ENCODE measurements at regions not wholly inside any gene's neighbourhood (a gene's known extent, or its start where the extent isn't known, plus 50 kb on each side); places are given as distances from the start of the nearest gene placed in this dataset.

DNA sequence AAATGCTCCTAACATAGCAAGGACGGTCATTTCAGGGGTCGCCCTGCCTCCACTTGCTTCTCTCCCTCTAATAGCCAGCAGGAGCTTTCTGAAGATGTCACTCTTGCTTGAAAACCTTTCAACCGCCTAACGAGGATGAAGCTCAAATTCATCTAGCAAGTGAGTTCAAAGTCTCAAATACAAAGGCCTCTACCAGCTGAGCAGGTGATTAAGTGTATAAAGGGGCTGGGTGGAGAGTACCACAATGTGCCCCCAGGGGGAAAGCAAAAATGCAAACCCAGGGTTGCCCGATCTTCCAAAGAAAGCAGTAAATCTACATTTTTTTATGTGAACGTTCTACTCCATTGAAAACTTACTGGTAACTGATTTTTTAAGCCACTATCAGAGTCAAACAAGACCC is 50.4 kb upstream of the GRIP2 start:
- DNase-seq (ENCODE audit: insufficient read length, low spot score) (no peak), FAIRE-seq (no peak)
- no peak for TF ChIP-seq POLR2AphosphoS5 (IDR thresholded peaks at IDR 0.05; ENCODE audit: low read depth, low read length)
- TF ChIP-seq SPI1 (IDR thresholded peaks at IDR 0.05; ENCODE audit: low read depth, low read length): no peak
- TF ChIP-seq POLR2A (IDR thresholded peaks at IDR 0.05; ENCODE audit: low read depth, low read length): no peak
- no peak for TF ChIP-seq POU2F2 (IDR thresholded peaks at IDR 0.05; ENCODE audit: low read depth, low read length)
- TF ChIP-seq PAX5 (IDR thresholded peaks at IDR 0.05; ENCODE audit: insufficient read depth, low read length, severe bottlenecking): no peak
- no peak for TF ChIP-seq TAF1 (IDR thresholded peaks at IDR 0.05; ENCODE audit: low read depth, low read length)

DNA sequence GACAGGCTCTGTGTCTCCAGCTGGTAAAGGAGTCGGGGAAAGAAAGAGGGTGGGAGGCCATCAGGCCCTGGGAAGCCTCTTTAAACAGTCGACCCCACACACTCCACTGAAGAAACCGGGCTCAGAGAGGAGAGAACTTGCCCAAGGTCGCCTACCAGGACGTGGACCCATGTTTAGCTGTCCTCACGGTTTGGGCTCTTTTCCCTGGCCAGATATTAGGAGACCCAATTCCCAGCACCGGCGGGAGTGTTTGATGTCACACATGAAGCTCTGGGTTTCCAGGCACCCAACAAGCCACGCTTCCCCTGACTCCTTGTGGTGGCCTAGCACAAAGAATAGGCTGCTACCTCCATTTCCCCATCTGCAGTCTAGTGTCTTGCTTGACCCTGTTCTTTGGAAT is 52.2 kb upstream of the GRIP2 start:
- no peak for DNase-seq (ENCODE audit: insufficient read length, low spot score)
- no peak for FAIRE-seq
- no peak for TF ChIP-seq POLR2AphosphoS5 (IDR thresholded peaks at IDR 0.05; ENCODE audit: low read depth, low read length)
- no peak for TF ChIP-seq TAF1 (IDR thresholded peaks at IDR 0.05; ENCODE audit: low read depth, low read length)
- TF ChIP-seq SPI1 (IDR thresholded peaks at IDR 0.05; ENCODE audit: low read depth, low read length): no peak
- no peak for TF ChIP-seq PAX5 (IDR thresholded peaks at IDR 0.05; ENCODE audit: insufficient read depth, low read length, severe bottlenecking)
- no peak for TF ChIP-seq POU2F2 (IDR thresholded peaks at IDR 0.05; ENCODE audit: low read depth, low read length)
- no peak for TF ChIP-seq POLR2A (IDR thresholded peaks at IDR 0.05; ENCODE audit: low read depth, low read length)

DNA sequence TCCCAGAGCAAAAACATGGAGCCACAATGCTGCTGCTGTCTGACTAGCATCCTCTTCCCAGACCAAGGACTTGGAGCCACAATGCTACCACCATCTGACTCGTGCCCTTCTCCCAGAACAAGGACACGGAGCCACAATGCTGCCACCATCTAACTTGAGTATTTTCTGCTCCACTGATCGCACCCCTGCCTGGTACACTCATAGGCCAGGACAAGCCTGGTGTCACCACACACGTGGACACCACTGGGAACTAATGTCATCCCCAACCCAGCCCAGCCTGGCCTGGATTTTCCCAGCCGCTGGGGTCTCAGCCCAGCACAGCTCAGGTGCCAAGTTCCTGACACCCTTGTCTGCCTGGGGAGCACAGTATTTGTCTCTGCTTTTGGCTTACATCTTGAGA is 52.7 kb upstream of the GRIP2 start:
- no peak for TF ChIP-seq POLR2AphosphoS5 (IDR thresholded peaks at IDR 0.05; ENCODE audit: low read depth, low read length)
- no peak for TF ChIP-seq TAF1 (IDR thresholded peaks at IDR 0.05; ENCODE audit: low read depth, low read length)
- TF ChIP-seq POU2F2 (IDR thresholded peaks at IDR 0.05; ENCODE audit: low read depth, low read length): no peak
- no peak for TF ChIP-seq SPI1 (IDR thresholded peaks at IDR 0.05; ENCODE audit: low read depth, low read length)
- no peak for FAIRE-seq
- no peak for DNase-seq (ENCODE audit: insufficient read length, low spot score)

DNA sequence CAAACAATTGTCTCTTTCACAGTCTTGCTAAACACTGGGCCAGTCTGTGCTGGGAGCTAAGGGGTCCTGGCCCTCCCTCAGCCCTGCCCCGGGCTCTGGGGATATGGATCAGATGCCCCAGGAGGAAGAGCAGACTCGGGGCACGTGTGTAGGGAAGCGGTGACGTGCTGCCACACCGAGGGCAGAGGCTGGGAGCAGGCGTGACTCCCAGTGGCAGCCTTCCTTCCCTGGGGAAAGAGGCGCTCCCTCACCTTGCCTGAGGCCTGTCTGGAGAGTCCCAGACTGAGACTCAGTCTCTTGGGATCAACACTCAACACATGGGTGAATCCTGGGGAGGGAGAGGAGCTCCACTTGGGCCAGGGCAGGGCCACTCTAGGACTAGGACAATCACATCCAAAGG is 54.1 kb upstream of the GRIP2 start:
- FAIRE-seq (no peak), DNase-seq (ENCODE audit: insufficient read length, low spot score) (no peak)
- TF ChIP-seq POLR2A (IDR thresholded peaks at IDR 0.05; ENCODE audit: low read depth, low read length): no peak
- no peak for TF ChIP-seq POLR2AphosphoS5 (IDR thresholded peaks at IDR 0.05; ENCODE audit: low read depth, low read length)
- no peak for TF ChIP-seq POU2F2 (IDR thresholded peaks at IDR 0.05; ENCODE audit: low read depth, low read length)
- no peak for TF ChIP-seq PAX5 (IDR thresholded peaks at IDR 0.05; ENCODE audit: insufficient read depth, low read length, severe bottlenecking)
- TF ChIP-seq TAF1 (IDR thresholded peaks at IDR 0.05; ENCODE audit: low read depth, low read length): no peak
- TF ChIP-seq SPI1 (IDR thresholded peaks at IDR 0.05; ENCODE audit: low read depth, low read length): no peak

DNA sequence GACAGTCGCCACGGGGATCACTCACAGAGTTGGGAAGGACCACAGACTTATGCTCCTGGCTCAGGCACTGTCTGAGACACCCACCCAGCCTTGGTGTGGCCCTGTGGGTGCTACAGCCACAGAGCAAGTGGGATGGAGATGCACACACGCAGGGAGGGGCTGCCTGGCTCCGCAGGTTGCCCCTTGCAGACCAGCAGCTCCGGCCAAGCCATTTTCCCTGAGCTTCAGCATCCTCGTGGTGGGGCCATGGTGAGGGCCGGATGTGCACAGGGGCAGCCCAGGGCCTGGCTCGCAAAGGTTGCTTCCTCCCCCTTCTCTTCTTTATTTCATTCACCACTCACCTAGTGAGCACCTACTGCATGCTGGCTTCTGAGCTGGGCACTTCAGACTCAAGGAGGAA is 55.4 kb upstream of the GRIP2 start:
- no peak for DNase-seq (ENCODE audit: insufficient read length, low spot score)
- no peak for TF ChIP-seq POU2F2 (IDR thresholded peaks at IDR 0.05; ENCODE audit: low read depth, low read length)
- no peak for TF ChIP-seq SPI1 (IDR thresholded peaks at IDR 0.05; ENCODE audit: low read depth, low read length)
- TF ChIP-seq POLR2A (IDR thresholded peaks at IDR 0.05; ENCODE audit: low read depth, low read length): no peak
- no peak for TF ChIP-seq TAF1 (IDR thresholded peaks at IDR 0.05; ENCODE audit: low read depth, low read length)
- TF ChIP-seq PAX5 (IDR thresholded peaks at IDR 0.05; ENCODE audit: insufficient read depth, low read length, severe bottlenecking): no peak
- TF ChIP-seq POLR2AphosphoS5 (IDR thresholded peaks at IDR 0.05; ENCODE audit: low read depth, low read length): no peak
- no peak for FAIRE-seq

DNA sequence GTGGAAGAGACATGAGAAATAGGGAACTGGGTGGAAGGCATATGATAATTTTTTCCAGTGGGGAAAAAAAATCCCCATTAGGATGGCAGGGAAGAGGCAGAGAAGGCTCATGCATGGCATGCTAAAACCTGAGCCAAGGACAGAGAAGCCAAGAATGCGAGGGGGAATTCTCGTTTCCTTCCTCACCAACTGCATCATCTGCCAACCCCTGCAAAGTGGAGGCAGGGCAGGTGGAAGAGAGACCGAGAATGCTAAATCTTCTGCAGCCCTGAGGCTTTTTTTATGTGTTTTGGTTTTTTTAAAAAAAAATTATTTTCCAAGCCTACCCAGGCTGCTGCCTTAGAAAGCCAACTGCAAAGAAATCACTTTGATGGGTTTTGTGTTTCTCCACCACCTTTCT is 54.3 kb upstream of the CCDC174 start:
- DNase-seq (ENCODE audit: insufficient read length, low spot score) (no peak), FAIRE-seq (no peak)
- no peak for TF ChIP-seq POLR2AphosphoS5 (IDR thresholded peaks at IDR 0.05; ENCODE audit: low read depth, low read length)
- no peak for TF ChIP-seq PAX5 (IDR thresholded peaks at IDR 0.05; ENCODE audit: insufficient read depth, low read length, severe bottlenecking)
- TF ChIP-seq POU2F2 (IDR thresholded peaks at IDR 0.05; ENCODE audit: low read depth, low read length): no peak
- no peak for TF ChIP-seq POLR2A (IDR thresholded peaks at IDR 0.05; ENCODE audit: low read depth, low read length)
- no peak for TF ChIP-seq TAF1 (IDR thresholded peaks at IDR 0.05; ENCODE audit: low read depth, low read length)
- no peak for TF ChIP-seq SPI1 (IDR thresholded peaks at IDR 0.05; ENCODE audit: low read depth, low read length)

DNA sequence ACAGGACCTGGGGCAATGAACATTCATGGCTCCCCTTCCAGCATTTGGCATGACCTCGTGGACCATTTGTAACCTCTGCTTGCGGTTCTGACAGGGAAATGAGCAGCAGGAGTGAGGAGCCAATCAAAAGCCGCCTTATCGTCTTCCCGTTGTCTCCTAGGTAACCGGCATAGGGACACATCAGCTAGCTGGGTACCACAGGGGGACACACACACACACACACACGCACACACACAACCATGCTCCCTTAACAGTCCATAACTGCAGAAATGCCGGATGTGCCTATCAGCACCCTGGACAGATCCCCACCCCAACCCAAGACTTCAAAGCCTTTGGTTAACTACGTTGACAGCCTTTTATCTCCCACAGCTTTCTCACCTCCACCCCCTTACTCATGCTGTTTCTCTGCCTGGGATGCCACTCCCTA is 53.4 kb upstream of the CCDC174 start:
- peak; percentile 65 for FAIRE-seq
- DNase-seq (ENCODE audit: insufficient read length, low spot score): peak; percentile 35

DNA sequence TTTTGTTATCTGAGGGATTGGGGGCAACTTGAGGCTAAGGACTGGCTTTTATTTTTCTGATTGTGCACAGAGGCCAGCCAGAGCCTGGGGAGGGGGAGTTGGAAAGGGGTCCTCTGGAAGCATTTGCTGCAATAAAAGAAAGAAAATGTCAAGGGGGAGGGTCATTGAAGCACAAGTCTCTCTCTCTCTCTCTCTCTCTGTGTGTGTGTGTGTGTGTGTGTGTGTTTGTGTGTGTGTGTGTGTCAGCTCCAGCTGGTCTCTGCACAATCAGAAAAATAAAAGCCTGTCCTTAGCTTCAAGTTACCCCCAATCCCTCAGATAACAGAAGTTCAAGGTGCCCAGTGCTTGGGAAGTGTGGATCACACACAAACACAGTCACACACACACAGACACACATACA is 52.1 kb upstream of the CCDC174 start:
- TF ChIP-seq POU2F2 (IDR thresholded peaks at IDR 0.05; ENCODE audit: low read depth, low read length) (no peak), POLR2AphosphoS5 (IDR thresholded peaks at IDR 0.05; ENCODE audit: low read depth, low read length) (no peak), SPI1 (IDR thresholded peaks at IDR 0.05; ENCODE audit: low read depth, low read length) (no peak)
- FAIRE-seq (no peak), DNase-seq (ENCODE audit: insufficient read length, low spot score) (no peak)

More for the DNA sequence above, 53.4 kb upstream of the CCDC174 start:
- no peak for TF ChIP-seq TAF1 (IDR thresholded peaks at IDR 0.05; ENCODE audit: low read depth, low read length)
- TF ChIP-seq SPI1 (IDR thresholded peaks at IDR 0.05; ENCODE audit: low read depth, low read length): no peak
- no peak for TF ChIP-seq POLR2A (IDR thresholded peaks at IDR 0.05; ENCODE audit: low read depth, low read length)
- TF ChIP-seq POU2F2 (IDR thresholded peaks at IDR 0.05; ENCODE audit: low read depth, low read length): no peak
- no peak for TF ChIP-seq POLR2AphosphoS5 (IDR thresholded peaks at IDR 0.05; ENCODE audit: low read depth, low read length)
- TF ChIP-seq PAX5 (IDR thresholded peaks at IDR 0.05; ENCODE audit: insufficient read depth, low read length, severe bottlenecking): no peak

DNA sequence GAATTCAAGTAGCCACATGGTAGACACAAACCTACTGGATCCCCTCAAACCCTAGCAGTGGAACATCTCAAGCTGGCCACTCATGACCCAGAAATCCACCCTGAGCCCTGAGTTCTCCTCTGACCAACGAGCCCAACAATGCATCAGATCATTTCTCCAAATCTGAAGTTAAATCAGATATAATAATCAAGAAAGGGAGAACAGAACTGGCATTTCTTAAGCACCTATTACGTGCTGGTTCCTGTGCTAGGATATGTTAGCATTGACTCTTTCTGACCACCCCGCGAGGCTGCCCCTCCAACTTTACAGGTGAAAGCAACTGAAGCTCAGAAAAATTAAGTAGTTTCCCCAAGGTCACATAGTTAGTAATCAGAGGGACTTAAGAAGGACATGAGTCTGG is 51.5 kb upstream of the CCDC174 start:
- FAIRE-seq: no peak
- TF ChIP-seq PAX5 (IDR thresholded peaks at IDR 0.05; ENCODE audit: insufficient read depth, low read length, severe bottlenecking) (no peak), POLR2AphosphoS5 (IDR thresholded peaks at IDR 0.05; ENCODE audit: low read depth, low read length) (no peak), TAF1 (IDR thresholded peaks at IDR 0.05; ENCODE audit: low read depth, low read length) (no peak), POLR2A (IDR thresholded peaks at IDR 0.05; ENCODE audit: low read depth, low read length) (no peak), SPI1 (IDR thresholded peaks at IDR 0.05; ENCODE audit: low read depth, low read length) (no peak), POU2F2 (IDR thresholded peaks at IDR 0.05; ENCODE audit: low read depth, low read length) (no peak)

DNA sequence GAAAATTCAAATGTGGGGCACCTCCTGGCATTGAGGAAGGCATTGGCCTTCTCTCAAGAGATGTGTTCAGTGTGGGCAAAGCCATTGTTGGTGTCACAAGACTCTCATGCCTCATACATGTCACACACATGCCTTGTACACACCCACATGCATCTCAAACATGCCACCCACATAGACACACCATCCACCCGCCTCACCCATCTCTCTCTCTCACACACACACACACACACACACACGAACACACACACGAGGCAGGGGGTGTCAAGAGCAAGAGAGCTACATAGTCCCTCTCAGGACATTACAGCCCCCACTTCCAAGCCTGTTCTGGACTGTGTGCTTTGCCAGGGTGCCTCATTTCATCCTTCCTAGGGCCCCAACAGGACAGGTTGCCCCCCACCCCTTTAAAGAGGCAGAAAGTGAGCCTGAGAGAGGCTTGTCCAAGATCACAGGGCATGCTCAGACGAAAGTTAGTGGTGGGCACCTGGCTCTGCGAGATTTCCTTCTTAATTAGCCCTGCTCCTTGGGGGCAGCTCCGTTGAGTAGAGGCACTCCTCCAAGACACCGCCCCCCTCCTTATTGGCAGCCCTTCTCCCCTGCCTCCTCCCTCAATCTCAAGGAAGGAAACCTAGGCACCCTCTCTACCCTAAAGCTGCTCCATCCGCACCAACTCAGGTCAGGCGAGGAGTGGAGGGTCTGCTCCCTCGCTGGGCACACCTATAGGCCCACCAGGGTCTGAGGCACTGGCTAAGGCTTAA is 50.5 kb upstream of the CCDC174 start:
- no peak for FAIRE-seq
- no peak for DNase-seq (ENCODE audit: insufficient read length, low spot score)
- TF ChIP-seq TAF1 (IDR thresholded peaks at IDR 0.05; ENCODE audit: low read depth, low read length): no peak
- no peak for TF ChIP-seq PAX5 (IDR thresholded peaks at IDR 0.05; ENCODE audit: insufficient read depth, low read length, severe bottlenecking)
- no peak for TF ChIP-seq POLR2AphosphoS5 (IDR thresholded peaks at IDR 0.05; ENCODE audit: low read depth, low read length)
- TF ChIP-seq POU2F2 (IDR thresholded peaks at IDR 0.05; ENCODE audit: low read depth, low read length): no peak
- no peak for TF ChIP-seq SPI1 (IDR thresholded peaks at IDR 0.05; ENCODE audit: low read depth, low read length)
- TF ChIP-seq POLR2A (IDR thresholded peaks at IDR 0.05; ENCODE audit: low read depth, low read length): no peak

More for the DNA sequence above, 51.5 kb upstream of the CCDC174 start:
- DNase-seq (ENCODE audit: insufficient read length, low spot score): no peak
